GM19239 (cell line): ENCODE measurements at regions not wholly inside any gene's neighbourhood (a gene's known extent, or its start where the extent isn't known, plus 50 kb on each side); places are given as distances from the start of the nearest gene placed in this dataset.
"Not testable (repeated sequence)": the region's sequence is repeated elsewhere in the genome, so short reads cannot be mapped to it uniquely, and the experiment has no call there.

Experiments used
- DNase-seq: peaks from one replicate; pipeline ENCODE4 v3.0.0; 2011; ENCODE audit warnings: low spot score; ENCODE audit not compliant: insufficient read length
- FAIRE-seq: peaks from 2 replicates; lab custom pipeline; 2011; peaks lifted over from hg19 to GRCh38; lab: Jason Lieb, UNC

DNA sequence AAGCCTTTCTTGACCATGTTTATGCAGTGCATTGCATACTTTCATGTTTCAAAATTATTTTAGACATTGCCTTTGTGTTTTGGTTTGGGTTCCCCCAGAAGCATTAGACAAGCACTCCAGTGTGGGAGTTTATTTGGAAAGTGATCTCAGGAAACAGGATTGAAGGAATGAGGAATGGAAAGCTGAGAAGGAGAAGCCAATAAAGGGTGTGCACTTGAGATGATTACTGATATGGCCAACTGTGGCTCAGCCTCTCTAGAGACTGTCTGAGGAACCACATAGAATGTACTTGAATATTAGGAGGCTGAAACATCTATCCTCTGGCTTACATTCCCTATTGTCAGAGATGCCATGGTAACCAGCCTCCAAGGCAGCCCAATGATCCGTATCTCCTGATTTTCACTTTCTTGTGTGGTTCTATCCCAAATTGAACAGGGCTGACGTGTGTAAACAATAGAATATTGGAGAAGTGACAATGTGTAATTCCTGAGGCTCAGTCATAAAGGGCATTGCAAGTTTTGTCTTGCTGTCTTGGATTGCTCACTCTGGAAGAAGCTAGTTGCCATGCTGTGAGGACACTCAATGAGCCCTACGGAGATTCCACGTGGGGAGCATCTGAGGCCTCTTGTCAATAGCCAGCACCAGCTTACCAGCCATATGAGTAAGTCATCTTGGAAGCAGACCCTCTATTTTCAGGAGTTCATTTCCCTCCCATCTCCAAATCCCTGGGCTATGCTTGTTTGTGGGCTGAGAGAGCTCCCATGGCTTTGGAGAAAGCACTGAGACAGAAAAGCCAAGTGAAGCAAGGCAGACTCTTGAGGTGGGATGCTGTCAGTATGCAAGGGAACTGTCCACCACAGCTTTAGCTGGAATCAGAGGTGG, 84.7 kb downstream of the SCN11A start:
- DNase-seq (no peak), FAIRE-seq (no peak)

DNA sequence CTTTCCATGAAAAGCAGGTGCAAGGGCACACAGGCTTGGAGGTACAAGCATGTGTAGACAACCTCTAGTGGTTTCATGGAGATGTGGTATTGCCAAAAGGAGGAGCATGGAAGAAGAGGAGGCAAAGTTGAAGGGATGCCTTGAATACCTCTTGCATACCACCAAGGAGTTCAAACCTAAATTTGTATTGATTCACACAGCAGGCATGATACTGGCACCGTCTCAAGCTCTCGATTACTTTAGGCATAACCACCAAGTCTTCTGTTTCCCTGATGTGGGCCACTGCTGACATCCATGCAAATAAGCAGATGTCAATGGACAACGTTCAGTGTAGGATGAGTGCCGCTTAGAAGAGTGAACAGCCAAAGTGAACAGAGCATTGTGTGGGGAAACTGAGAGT, 87.1 kb downstream of the SCN11A start:
- FAIRE-seq = no peak
- no peak for DNase-seq

GRCh38 chr3:38964204-38964603, 87.5 kb downstream of the SCN11A start:
- DNase-seq (no peak), FAIRE-seq (no peak)

DNA sequence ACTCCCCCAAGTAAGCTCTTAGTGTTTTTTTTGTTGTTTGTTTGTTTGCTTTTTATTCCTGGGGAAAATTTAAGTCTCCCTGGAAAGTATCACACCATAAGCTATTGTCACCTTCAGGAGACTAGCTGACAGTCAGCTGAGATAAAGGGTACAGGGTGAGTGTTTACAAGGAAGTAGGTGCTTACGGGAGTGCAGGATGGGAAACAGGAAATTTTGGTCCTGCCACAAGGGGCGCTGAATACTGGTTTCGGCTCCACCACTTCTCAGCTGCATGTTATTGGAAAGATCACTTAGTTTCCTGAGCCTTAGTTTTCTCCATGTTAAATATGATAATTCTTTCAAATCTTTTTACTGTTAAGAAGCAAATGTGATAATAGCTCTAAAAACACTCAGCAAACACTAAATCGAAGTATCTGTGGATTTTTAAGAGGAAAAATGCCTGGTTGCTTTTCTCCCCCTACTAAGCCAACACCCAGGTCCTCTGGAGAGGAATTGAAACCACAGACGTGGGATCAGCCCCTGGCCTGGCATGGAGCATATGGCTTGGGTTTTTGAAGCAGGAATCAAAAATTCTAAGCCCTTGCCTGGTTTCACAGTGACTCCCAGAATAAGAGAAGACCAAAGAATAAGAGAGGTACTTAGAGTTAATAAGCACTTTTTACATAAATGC, 90.7 kb downstream of the SCN11A start:
- FAIRE-seq (no peak), DNase-seq (peak; percentile 32)

- FAIRE-seq = no peak
- no peak for DNase-seq
These were observed 91.6 kb downstream of the SCN11A start for GRCh38 chr3:38960042-38960622.

DNA sequence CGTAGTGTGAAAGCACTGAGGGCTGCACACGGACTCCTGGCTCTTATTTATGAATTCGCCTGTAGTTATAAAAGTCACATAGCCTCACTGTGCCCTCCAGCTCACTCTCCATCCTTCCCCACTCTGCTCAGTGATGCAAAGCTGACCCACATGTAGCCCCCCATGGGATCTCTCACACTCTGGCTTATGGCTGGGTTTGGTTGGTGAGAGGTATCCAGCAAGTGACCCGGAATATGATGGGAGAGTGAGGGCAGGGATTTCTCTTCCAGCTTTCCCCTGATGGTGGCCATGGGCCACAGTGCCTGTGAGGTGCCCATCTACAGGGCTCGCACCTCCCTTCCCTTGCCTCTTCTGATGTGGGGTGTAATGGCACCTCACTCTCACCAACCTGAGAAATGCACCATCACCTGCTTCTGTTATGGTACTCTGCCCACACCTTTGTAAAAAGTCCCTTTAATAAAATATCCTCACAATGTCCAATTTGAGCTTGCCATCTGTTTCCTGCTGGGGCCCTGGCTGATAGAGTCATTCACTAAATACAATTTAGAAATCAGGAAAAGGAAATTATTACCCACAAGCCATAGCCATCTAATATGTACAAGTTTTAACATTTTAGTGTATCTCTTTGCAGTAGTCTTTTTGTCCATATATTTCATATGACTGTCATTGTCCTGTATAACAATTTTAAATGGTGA, 93.6 kb downstream of the SCN11A start:
- no peak for FAIRE-seq
- no peak for DNase-seq

- no peak for FAIRE-seq
- no peak for DNase-seq
These were observed 94.4 kb downstream of the SCN11A start for GRCh38 chr3:38957296-38957695.

DNA sequence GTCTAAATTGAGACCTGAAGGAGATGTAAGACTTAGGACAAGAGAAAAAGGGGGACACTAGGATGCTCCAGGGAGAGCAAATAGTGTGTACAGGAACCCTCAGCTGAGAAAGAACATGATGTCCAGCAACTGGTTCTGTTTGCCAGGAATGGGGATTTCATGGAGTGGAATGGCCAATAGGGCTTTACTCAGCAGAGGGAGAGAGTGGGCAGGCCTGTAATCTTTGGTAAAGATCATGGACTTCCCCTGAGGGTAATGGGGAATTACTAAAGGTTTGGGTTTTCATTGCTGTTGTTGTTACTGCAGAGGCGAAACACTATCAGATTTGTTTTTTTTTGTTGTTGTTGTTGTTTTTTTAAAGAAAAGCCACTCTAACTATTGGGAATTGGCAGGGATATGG, 99.0 kb downstream of the SCN11A start:
- FAIRE-seq (no peak), DNase-seq (no peak)

DNA sequence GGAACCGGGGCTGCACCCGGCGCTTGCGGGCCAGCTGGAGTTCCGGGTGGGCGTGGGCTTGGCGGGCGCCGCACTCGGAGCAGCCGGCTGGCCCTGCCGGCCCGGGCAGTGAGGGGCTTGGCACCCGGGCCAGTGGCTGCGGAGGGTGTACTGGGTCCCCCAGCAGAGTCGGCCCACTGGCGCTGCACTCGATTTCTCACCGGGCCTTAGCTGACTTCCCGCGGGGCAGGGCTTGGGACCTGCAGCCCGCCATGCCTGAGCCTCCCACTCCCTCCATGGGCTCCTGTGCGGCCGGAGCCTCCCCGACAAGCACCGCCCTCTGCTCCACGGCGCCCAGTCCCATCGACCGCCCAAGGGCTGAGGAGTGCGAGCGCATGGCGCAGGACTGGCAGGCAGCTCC, 100.6 kb downstream of the SCN11A start:
- not testable (repeated sequence) for FAIRE-seq, DNase-seq

DNA sequence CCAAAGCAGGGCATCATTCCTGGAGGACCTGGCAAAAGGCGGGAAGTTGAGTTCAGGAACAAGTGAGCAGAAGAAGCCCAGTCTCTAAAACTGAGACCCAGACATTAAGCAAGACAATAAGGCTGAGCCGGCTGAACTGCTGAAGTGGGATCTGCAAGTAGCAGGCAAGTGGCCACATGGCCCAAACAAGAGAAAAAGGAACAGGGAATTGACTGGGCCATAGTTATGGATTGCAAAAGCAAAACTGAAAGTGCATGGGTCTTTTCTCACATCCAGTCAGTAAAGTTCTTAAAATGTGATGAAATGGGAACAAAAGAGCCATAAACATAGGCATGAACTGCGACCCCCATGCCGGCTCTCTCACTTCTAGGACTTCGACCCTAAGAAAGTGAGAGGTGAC, 101.2 kb downstream of the SCN11A start:
- FAIRE-seq = no peak
- DNase-seq = no peak

GRCh38 chr3:38949994-38950393, 101.8 kb downstream of the SCN11A start:
- DNase-seq (no peak), FAIRE-seq (no peak)

- no peak for DNase-seq
- no peak for FAIRE-seq
These were observed 111.3 kb downstream of the SCN11A start for GRCh38 chr3:38940394-38940793.

- FAIRE-seq (no peak), DNase-seq (no peak)
These were observed 109.3 kb upstream of the SCN10A start for GRCh38 chr3:38925351-38925750.

DNA sequence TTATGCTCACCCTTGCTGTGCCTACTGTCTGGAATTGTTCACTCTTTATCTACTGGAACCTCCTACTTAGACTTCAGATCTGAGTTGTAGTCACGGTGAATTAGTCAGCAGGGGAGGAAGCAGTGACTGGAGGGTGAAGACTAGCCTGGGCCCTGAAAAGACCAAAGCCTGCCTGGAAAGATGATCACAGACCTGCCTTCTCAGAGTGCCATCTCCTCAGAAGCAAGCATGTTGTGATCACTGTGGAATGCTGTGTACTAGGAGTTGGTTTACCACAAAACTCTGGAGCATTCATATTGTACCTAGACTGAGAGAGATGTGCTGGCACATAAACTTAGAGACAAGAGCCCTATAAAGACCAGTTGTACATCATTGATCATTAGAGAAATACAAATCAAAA, 100.7 kb upstream of the SCN10A start:
- FAIRE-seq = no peak
- no peak for DNase-seq

DNA sequence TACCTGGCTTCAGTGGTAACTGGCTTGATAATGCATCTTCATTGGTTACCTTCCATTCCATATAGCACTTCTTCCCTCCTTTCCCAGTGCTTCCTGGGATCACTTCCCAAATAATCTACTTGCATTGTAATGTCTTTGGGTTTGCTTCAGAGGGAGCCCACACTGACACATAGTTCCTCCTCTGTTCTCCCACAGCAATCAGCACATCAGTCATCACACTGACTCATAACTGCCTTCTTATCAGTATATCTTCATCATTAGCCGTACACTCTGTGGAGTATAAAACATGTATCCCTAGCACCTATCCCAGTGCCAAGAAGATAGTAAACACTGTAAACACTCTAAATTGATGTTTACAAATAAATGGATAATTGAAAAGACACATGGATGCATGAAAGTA, 91.4 kb upstream of the SCN10A start:
- no peak for FAIRE-seq
- no peak for DNase-seq

DNA sequence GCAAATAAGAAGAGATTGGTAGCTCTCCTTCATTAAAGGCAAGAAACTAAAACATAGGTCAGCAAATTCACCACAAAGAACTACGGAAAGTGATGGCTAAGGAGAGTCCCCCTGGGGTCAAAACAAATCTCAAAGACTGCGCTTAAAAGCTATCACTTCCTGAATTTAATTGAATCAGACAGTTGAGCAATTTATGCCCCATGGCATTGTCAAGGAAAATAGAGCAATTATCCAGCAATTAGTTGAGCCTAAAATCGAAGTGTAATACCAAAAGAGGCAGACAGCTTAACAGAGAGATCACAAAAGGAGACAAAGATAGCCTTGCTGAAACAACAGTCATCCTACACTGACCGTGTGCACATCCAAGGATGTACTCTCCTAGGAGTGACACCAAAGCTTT, 74.4 kb upstream of the SCN10A start:
- no peak for FAIRE-seq
- no peak for DNase-seq

- DNase-seq = no peak
- FAIRE-seq = no peak
These were observed 62.6 kb upstream of the SCN10A start for GRCh38 chr3:38878646-38879045.
